Suppressor macrophage treated with lipopolysaccharide for 4 hours (primary cell): ENCODE measurements at regions not wholly inside any gene's neighbourhood (a gene's known extent, or its start where the extent isn't known, plus 50 kb on each side); places are given as distances from the start of the nearest gene placed in this dataset.
"Not testable (repeated sequence)": the region's sequence is repeated elsewhere in the genome, so short reads cannot be mapped to it uniquely, and the experiment has no call there.

Experiments used
- DNase-seq: peaks from one replicate; pipeline ENCODE4 v3.0.0-alpha.2; 2020

DNA sequence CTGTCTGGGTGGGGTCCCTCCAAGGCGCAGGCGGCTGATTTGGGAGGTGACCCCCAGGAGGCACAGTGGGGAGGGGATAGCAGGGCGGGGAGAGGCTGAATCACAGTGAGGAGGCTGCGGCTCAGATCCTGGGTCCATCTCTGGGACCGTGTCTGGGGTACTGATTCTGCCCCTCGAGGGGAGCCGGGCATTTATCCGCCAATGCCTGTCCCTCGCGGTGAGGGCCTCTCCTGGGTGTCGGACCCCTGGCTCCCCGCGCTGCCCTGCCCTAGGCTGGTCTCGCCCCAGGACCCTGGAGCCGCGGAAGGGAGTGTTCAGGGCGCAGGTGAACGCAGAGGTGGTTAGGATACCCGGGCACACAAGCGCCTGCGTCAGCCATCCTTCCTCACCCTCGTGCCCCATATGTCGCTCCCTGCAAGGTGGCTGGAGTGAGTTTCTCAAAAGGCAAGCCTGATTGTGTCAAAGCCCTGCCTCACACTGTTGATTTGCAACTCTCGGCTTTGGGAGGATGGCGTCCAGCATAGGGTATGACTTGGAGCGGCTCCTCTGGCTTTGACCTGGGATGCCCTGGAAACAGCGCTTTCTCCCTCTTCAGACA lies 530.9 kb downstream of the PTPRU start:
- no peak for DNase-seq

DNA sequence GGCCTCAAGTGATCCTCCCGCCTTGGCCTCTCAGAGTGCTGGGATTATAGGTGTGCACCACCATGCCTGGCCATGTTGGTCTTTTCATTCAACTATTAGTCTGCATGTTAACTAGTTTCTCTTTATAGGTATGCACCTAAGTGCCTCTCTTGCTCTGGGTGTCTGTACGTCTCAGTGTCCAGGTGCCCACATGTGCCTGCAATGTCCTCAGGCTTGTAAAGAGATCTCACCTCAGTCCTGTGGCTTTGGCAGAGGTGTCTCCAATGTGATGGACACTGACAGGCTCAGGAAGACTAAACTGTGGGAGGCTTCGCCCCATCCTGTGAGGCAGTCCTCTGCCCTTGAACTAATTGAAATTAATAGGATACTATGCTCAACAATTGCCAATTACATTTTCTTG lies 526.3 kb downstream of the PTPRU start:
- DNase-seq, result no peak

DNA sequence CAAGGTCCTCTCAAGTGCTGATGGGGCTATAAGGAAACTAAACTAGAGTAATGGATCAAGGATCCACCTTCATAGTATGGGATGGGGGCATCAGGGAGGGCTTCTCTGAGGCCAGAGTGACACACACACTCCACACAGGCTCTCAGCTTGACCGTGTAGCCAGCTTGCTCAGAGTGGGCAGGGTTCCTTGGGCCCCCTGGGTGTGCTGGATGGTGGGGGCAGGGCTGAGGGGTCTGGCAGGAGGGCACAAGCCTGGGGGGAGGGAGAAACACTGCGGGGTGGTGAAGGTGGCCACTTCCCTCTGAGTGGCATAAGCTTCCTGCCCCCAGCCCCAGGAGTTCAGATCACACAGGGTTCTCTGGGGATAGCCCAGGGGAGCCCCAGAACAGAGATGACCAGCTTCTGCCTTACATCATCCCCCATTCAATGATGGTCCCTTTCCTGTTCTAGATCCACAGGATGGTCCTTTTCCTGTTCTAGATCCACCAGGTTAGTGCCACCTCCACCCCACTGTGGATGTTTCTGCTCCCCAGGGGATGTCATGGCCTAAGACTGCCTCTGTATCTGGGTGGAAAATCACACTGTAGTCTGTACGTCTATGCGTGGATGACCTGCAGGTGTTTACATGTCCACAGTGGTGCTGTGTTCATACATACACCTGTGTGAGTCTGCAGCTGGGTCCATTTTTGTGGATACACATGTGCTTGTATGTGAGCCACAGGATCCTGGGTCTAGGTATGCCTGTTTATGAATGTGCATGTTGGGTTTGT lies 525.0 kb downstream of the PTPRU start:
- DNase-seq, result no peak

DNA sequence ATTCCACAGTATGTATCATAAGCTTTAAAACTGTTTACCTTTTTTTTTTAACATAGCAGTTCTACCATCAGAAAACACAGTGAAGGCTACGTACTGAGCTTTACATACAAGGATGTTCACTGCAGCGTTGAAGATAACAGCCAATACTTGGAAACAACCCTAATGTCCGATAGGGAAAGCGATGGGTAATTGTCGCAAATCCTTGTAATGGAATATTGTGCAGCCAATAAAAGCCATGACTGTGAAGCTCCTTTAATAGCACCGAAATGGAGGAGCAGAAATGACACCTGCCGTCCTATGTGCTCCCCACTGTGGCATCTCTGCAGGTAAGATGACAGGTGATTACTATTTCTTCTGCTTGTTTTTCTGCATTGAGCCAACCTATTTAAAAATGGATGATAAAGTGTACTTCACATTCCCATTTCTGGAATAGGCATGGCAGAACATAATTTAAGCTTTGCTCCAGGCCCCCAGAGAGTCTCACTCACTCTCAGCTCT lies 523.8 kb downstream of the PTPRU start:
- DNase-seq, result no peak

DNA sequence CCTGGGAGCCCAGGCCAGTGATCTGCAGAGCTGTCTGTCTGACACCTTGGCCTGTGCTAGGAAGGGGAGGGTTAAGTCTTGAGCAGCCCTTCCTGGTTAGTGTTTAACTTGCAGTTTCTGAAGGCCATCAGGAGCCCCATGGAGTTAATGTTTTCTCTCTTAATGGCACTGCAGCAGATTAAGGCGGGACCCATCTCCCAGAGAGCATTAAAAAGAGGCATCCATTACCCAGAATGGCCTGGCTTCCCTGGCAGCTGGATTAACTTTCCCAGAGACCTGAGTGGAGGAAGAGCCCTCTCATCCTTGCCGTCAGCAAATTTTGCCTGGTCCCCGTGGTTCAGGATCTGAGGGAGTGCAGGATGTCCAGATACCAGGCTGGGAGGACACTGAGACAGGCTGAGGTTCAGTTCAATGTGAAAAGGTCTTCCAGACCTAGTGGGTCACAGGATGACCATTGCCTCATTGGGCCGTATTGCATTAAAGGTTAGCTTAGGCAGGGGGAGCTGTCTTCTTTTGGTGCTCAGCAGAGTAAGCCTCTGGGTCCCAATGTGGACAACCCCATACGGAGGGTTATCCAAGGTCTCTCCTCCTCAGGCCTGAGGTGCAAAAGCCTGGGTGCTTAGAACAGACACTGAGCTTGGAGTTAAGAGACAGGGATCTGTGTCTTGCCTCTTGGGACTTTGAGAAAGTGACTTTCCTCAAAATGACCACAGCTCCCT lies 522.6 kb downstream of the PTPRU start:
- no peak for DNase-seq

DNA sequence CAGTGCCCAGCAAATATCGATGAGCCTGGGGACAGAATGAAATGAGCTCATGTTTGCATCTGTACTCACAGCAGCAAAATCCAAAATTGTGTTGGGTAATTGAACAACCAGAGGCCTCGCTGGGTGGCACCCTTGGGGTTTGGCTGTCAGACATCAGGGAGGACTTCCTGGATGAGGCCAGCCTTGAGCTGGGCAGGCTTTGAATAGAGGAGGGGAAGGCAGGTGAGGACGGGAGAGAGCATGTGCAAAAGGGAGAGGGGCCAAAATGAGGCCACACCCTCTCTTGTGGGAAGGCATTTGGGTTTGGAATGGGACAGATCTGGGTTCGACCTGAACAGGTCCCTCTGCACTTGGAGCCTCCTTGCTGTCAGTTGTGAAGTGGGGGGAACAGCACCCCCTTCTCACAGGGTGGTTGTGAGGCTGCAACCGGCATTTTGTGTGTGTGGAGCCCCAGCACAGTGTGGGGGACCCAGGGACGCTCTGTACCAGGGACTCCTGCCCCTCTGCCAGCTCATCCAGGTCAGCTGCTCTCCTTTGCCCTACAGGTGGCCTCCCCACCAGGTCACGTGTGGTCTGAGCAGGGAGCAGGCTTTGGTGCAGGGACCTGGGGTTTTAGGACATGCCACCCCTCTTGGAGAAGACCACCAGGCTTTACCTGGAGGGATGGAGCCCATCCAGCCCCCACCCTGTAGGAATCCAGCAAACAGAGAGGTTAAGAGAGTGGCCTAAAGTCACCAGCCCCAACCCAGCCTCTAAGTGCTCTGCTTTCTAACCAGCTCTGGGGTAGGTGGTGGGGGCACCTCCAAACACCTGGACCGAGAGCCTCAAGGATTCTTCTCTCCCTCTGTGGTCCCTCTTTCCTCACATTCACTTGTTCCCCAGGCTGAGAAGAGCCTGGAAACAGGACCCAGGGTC lies 521.8 kb downstream of the PTPRU start:
- no peak for DNase-seq

DNA sequence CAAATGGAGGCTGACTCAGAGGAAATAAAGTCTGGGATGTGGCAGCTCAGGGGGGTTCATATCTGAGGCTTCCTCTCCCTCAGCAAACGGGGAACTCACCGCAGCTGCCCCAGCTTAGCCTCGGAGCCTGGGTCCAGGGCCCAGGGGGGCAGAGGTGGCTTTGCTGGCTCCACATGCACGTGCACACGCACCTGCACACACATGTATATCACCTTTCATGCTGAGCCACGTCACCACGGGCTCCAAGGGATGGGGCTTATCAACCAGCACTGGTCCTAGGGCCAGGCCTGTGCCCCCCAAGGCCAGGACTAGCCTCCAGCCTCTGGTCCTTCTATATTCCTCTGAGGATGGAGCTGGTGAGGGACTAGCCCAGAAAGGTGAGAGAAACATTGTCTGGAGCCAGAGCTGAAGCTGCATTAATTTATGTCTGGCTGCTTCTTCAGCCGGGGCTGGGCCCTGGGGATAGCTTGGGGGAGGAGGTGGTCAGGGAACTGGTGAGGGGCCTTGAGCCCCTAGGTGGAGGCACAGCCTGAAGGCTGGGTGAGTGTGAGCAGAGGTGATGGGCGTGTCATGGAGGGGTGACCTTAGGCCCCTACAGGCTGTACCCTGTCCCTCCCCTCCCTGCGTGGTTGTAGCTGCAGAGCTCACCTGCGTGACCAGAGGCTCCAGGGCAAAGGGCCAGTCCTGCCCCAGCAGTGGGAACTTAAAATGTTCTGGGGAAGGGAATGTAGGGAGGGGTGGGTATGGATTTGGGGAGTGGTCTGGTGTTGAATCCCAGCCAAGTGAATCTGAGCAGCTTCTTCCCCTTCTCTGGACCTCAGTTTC lies 520.8 kb downstream of the PTPRU start:
- DNase-seq, result no peak

DNA sequence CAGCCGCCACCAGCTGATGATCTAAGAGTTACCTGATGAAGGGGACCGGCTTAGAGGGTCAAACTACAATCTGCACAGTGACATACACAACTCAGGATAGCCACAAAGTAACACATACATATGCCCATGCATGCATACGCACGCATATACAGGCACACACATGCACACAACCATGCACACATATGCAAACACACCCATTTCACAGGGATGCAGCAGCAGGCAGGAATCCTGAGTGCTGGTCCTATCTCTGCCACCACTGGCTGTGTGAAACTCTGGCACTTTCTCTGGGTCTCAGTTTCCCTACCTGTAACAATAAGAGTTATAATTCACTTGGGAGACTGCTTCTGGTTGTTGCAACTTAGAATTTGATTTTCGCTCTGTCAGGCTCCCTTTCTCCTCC lies 520.2 kb downstream of the PTPRU start:
- DNase-seq, result no peak

DNA sequence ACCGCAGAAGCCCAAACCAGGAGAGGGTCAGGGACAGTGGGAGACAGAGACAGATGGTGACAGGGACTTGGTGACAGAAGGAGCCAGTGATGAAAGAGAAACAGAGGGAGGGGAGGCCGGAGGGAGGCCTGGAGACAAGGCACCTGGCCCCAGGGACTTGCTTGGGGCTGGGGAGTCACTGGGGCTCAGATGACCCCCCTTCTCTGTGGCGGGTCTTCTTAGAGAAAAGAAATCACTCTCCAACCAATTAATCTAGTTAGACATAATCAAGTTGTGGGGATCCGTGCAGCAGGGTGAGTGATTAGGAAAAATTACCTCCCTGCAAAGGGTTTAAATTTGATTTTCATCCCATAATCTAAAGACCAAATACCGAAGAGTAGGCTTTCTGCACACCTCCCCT lies 519.8 kb downstream of the PTPRU start:
- DNase-seq, result no peak

DNA sequence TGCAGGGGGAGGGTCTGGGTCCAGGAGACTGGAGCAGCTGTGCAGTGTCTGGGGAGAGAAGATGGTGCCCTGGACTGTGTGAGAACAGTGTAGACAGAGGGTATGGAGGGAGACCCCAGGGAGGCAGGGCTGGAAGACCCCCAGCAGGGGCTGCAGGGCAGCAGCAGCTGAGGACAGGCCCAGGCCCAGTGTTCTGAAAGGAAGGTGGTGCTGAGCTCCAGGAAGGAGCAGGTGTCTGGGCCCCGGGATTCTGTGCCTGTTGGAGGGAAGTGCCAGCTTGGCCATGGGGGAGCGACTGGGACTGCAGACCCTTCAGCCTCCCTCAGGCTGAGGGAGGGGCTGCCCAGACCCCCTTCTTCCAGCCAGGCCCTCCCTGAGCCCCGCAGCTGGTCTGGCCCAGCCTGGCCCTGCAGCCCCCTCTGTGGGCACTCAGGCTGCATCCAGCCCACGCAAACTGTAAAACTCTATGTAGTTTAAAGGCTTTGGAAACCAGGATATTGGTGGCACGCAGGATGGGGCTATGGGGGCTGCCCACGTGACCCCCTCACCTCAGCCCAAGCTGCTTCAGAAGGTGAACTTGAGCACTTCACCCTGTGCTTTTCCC lies 519.2 kb downstream of the PTPRU start:
- DNase-seq, result not testable (repeated sequence)

DNA sequence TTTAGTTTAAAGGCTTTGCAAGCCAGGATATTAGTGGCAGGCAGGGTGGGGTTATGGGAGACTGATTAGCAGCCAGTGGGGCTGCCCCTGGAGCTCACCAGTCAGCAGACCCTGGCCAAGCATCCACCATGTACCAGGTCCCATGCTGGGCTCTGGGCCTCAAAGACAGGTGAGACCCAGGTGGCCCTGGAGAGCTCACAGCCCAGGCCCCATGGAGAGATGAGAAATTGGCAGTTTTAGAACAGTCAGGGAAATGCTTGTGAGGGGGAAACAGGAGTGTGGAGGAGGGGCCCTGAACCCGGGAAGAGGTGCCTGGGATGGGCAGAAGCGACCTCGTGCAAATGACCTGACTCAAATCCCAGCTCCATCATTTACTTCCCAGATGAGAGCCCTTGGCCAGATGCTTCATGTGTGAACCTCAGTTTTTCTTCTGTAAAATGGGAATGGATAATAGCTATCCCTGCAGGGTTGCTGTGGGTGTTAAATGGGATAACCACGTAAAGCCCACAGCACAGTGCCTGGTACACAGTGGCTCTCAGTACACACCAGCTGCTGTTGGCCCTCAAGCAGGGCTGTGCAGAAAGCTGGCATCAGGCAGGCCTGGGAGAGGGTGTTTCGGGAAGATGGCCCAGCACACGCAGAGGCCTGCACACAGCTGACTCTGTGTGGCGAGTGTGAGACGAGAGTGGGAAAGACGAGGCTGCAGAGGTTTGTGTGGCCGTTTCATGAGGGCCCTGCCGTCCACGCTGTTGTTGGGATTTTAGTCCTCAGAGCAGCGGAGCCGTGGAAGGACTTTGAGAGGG lies 518.5 kb downstream of the PTPRU start:
- DNase-seq, result no peak

DNA sequence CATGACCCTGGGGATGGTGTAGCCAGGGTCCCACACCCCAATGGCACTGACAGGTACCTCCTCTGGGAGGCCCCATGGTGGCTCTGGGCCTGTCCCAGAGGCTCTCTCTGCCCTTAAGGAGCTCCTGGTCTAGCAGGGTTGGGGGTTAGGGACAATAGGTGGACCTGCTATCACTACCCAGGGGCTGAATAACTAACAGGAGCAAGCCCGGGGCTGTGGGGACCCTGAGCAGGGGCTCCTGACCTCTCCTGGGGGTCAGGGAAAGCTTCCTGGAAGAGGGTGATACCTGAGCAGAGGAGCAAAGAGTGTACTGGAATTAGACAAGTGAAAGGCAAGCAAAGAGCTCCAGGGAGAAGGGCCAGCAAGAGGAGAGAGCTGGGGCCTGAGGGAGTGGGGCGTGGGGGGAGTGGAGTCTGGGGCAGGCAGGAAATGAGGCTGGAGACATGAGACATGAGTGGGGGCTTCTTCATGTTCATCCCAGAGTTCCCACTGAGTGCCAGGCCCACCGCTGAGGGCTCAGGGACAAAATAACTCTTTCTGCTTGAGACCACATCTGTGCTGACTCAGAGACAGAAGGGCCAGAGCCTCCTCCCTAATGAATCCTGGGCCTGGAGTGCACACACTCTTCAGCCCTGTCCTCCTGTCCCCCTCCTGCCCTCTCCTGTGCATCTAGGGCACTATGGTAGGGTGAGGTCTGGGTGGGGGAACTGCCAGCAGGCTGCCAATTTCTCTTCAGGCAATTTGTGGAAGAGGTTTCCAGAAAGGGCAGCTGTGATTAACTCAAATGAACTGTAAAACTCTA lies 517.6 kb downstream of the PTPRU start:
- no peak for DNase-seq

DNA sequence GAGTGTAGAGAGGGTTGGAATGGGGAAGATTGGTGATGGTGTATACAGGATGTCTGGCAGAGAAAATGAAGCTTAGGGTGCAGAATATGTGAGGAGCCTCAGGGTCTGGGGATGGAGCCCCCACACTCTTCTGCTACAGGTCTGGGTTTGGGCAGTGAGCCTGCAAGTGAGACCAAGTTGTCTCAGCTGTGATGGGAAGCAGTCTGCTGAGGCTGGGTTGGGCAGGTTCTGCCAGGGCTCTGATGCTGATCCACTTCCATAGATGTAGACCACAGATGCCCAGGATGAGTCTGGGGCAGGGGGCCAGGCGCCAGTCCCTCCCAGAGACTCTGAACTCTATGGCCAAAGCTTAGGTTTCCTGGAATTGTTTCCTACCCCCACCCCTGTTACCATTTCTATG lies 516.9 kb downstream of the PTPRU start:
- no peak for DNase-seq

DNA sequence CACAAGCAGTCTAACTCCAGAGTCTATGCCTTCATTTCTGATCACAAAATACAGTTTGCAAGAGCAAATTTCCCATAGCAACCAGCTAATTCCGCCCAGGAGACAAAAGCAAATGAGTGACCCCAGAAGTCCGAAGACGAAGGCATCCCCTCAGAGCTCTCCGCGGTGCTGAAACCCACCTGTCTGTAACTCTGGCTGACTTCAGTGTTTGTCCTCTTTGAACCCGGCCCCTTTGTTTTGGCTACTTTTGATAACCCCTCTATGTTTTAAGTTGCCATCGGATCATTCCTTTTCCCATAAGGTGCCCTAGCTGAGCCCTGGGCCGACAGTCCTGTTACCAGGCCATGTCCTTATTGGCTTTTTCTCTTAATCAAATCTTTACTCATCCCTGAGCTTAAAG lies 515.8 kb downstream of the PTPRU start:
- no peak for DNase-seq

DNA sequence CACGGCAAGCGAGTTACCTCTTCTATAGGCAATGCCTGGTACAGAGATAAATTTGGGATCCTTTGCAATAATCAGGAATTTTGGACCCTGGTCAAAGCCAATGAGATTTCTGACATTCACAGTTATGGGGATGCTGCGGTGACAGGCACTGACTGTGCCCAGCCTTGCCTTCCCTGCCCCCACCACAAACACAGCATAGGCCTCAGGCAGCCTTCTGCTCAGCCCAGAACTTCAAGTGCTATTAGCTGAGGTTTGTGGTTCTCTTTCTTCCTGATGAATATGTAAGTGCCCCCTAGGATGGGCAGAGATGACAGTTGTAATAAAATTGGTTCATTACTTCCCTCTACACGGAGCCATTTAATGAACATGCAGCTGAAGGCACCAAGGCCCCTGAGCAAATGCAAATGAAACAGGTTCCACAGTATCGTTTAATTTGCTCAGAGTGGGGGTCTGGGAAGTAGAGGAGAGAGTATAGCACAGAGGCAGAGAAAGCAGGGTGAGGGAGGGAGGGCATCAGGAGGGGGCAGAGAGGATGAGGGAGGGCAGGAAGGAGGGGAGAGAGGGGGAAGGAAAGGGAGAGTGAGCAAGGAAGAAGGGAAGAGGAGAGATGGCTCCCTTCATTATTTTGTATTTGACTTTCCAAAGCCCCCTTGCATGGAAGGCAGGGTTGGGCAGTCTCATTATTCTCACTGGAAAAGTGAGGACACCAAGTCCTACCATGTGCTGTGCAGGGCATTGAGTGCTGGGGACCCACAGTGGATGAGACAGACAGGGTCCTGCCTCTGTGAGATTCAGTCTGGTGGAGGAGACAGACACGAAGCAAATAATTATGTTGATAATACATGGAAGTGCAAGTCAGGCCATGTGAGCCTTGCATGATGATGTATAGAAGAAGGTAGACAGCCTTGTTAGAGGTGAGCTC lies 513.0 kb downstream of the PTPRU start:
- no peak for DNase-seq

DNA sequence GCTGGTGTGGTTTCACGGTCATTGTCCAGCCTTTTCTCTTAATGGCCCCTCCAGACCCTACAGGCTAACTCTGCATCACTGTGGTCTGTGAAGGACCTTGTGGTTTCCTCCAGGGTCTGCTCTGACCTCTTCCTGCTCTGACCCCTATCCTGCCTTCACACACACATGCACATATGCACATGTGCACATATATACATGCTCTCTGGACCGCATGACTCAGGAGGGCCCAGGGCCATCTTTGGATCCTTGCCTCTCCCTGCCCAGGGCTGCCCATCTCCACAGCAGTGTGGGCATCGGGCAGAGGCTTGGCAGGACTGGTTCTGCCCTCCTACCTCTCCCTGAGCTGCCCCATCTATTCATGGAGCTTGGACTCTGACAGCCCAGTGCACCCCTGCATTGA lies 510.9 kb downstream of the PTPRU start:
- DNase-seq, result no peak

DNA sequence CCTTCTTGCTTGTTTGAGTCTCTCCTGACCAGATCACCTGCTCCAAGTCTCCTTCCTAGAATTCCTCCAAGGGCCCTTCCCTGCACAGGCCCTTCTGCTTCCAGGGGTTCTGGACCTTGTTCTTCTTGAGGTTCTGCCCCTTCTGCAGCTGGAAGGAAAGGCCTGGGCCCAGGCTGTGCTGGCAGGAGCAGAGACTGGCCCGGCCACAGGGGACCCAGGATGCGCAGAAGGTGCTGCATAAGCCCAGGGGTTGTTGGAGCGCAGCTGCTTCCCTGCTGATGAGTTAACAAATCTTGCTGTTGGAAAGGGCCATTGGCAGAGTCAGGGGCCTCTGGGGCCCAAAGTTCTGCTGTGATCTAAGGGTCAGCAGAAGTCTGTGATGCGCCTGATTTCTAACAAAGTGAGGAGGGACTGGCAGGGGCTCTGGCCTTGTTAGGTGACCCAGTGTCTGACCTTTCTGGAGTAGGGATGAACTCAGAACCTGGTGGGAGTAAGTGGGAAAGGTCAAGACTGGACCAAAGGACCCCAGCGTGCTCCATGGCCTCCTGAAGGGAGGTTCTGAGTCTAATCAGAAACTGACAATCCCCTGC lies 509.8 kb downstream of the PTPRU start:
- no peak for DNase-seq
